ENCODE measurements at regions not wholly inside any gene's neighbourhood (a gene's known extent, or its start where the extent isn't known, plus 50 kb on each side); places are given as distances from the start of the nearest gene placed in this dataset.

DNA sequence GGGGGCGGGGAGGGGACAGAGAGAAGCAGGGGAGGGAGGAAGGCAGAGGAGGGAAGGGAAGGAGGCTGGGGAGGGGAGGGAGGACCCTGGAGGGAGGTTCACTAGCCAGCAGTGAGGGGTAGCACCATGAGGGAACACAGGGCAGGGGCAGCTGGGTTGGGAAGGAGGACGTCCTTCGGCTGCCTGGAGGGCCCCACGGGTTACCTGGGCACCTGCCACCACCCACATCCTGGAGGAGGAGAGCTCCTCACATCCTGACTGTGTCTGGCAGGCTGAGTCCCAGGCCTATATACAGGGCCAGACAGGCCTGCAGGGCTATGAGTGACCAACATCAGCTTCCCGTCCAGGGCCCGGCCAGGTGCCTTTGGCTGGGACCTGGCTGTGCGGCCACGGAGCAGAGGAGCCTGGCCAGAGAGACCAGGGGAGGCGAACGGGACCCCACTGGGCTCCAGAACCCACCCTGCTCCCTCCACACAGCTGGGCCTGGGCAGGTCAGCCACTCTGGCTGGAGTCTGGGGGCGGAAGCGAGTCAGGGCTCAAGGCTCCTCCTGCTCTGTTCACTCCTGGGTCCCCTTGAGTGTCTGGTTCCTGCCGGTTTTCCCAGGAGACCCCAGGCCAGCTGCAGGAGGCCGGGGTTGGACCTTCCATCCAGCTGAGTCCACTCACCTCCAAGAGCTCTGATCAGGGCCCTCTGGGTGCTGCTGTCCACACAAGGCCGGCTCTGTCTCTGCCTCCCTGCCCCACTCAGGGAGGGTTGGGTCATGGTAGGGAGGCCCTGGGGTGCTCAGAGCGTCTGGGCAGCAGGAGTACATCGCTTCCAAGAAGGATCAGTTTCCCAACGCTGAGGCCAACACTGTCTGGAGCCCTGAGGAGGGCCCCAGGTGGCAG is 677.7 kb downstream of the BRD1 start:
- TF ChIP-seq, protein P1, sequence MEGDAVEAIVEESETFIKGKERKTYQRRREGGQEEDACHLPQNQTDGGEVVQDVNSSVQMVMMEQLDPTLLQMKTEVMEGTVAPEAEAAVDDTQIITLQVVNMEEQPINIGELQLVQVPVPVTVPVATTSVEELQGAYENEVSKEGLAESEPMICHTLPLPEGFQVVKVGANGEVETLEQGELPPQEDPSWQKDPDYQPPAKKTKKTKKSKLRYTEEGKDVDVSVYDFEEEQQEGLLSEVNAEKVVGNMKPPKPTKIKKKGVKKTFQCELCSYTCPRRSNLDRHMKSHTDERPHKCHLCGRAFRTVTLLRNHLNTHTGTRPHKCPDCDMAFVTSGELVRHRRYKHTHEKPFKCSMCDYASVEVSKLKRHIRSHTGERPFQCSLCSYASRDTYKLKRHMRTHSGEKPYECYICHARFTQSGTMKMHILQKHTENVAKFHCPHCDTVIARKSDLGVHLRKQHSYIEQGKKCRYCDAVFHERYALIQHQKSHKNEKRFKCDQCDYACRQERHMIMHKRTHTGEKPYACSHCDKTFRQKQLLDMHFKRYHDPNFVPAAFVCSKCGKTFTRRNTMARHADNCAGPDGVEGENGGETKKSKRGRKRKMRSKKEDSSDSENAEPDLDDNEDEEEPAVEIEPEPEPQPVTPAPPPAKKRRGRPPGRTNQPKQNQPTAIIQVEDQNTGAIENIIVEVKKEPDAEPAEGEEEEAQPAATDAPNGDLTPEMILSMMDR (conservative IDR thresholded peaks at IDR 0.05; ENCODE audit: low read depth, low read length): no peak
- TF ChIP-seq RAD21 (IDR thresholded peaks at IDR 0.05; ENCODE audit: low read length): no peak
- TF ChIP-seq CEBPB (IDR thresholded peaks at IDR 0.05; ENCODE audit: low read depth, low read length): no peak
- TF ChIP-seq MAZ (IDR thresholded peaks at IDR 0.05; ENCODE audit: borderline replicate concordance, low read depth, low read length): no peak
- TF ChIP-seq POLR2A (IDR thresholded peaks at IDR 0.05; ENCODE audit: low read depth, low read length): no peak
- no peak for TF ChIP-seq RFX5 (IDR thresholded peaks at IDR 0.05; ENCODE audit: low read depth, low read length)
- no peak for TF ChIP-seq NFE2L2 (IDR thresholded peaks at IDR 0.05; ENCODE audit: low read depth, low read length)
- no peak for TF ChIP-seq MXI1 (IDR thresholded peaks at IDR 0.05; ENCODE audit: borderline replicate concordance, low read depth, low read length)

Measured in IMR-90 (cell line).